Stimulated activated CD8-positive, alpha-beta memory T cell treated with anti-CD3 and anti-CD28 coated beads, Interleukin-7, amount 100 ng/mL, for 48 hours (primary cell): ENCODE measurements at regions not wholly inside any gene's neighbourhood (a gene's known extent, or its start where the extent isn't known, plus 50 kb on each side); places are given as distances from the start of the nearest gene placed in this dataset.

Experiments
- DNase-seq, 2 donors: peaks; one replicate each; pipeline ENCODE4 v3.0.0-alpha.2; 2020; ENCODE audit warnings: low read depth in 1 of 2; ENCODE audit errors: extremely low read depth in 1 of 2

- DNase-seq = no peak
Observed at GRCh38 chr11:70501051-70501901, 102.9 kb downstream of the CTTN start.

GRCh38 chr11:70501933-70502540 lies 103.7 kb downstream of the CTTN start:
- no peak for DNase-seq

GRCh38 chr11:70502677-70503467 lies 104.5 kb downstream of the CTTN start:
- DNase-seq = no peak

- DNase-seq = no peak
Observed at GRCh38 chr11:70503468-70504221, 105.3 kb downstream of the CTTN start.

GRCh38 chr11:70504246-70505020 lies 106.1 kb downstream of the CTTN start:
- no peak for DNase-seq

- DNase-seq = no peak
Observed at GRCh38 chr11:70505331-70505731, 107.0 kb downstream of the CTTN start.

GRCh38 chr11:70505761-70506657 lies 107.7 kb downstream of the CTTN start:
- DNase-seq = no peak

DNA sequence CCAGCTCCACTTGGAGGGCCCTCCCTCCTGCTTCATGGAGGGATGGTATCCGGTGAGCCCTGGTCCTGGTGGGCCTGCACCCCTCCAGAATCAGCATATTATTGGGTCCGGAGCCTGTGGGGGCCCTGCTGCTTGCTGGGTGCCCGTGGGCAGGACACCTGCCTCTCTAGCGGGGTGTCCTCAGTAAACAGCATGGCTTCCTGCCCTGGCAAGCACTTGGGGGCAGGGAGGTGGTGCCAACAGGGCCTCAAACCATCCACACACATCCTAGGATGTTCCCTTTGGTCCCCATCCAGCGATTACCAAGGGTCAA lies 108.3 kb downstream of the CTTN start:
- DNase-seq = no peak

GRCh38 chr11:70506986-70507385 lies 108.7 kb downstream of the CTTN start:
- no peak for DNase-seq

DNA sequence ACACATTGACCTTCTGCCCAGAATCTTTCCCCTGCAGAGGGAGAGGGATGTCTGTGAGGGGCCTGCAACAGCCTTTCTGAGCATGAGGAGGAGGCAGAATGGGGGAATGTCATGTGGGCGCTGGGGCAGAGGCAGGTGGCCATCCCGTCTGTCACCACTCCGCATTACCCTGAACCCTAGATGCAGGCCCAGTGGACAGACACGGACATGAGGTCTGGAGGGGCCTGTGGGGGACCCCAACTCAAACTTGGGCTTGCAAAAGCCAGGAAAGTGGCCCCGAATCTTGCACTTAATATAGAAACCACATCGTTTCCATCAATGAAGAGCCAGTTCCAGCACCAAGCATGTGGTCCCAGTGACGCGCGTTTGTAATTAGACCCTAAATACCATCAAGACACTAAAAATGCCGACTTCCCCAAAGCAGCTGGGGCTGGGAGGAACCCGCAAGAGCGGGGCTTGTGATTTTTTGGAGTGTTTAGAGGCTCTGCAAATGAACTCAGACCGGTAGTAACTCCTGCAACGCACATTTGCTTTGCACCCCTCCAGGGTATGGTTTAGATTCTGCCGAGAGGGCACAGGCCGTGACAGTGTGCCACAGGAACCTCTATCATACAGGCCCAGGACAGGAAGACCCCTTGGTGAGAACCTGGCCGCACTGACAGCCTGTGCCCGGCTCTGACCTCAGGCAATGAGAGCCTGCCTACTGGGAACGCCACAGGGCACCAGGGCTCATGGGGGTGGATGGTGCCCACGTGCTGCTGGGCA lies 109.3 kb downstream of the CTTN start:
- DNase-seq = no peak

GRCh38 chr11:70508231-70508480 lies 109.8 kb downstream of the CTTN start:
- no peak for DNase-seq

DNA sequence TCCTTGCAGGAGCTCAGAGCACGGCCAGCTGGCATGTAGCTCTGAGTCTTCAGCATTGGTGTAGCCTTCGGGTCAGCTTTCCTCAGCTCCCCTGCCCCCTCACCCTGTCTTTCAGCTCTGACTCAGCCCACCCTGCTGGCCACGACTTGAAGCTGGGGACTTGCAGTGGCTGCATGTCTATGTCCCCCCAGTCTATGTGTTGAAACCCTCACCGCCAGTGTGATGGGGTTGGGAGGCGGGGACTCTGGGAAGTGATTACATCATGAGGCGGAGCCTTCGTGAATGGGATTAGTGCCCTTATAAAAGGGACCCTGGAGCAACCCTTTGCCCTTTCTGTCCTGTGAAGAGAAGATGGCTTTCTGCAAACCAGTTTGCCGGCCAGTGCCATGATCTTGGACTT lies 111.1 kb downstream of the CTTN start:
- DNase-seq = no peak

GRCh38 chr11:70510106-70510505 lies 111.8 kb downstream of the CTTN start:
- DNase-seq = no peak

GRCh38 chr11:70510571-70510970 lies 112.2 kb downstream of the CTTN start:
- DNase-seq = no peak

DNA sequence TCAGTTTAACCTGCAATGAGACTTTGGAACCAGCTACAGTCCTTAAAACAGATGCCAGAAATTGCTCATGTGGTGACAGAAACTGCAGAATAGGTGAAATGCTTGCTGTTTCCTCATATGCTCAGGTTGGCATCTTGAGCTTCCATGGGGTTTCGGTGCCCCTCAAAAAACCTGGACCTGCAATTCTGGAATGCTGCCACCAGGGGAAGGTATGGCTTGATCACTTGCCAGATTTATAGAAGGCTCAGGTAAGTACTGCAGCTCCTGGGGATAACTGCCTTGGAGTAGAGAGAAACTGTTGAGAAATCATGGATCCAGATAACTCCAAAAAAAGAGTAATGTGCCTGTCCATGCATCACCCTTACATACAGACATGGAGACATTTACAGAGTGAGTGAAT lies 113.0 kb downstream of the CTTN start:
- no peak for DNase-seq

DNA sequence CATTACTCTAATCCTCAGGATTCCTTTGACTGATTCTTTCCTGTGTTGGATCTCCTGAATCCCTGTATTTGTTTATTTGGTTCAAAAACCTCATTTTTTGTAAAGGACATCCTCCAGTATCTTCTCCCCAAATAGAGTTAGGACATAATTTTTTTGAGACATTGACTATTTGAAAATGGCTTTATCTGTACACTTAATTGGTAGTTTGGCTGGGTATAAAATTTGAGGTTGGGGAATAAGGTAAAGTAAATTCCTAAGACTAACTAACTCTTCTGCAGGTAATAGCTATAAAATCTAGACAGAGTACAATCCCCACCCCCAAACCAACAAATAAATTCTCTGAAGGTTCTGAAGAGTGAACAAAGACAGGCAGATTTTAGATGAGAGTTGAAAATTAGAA lies 114.4 kb downstream of the CTTN start:
- DNase-seq = no peak

- no peak for DNase-seq
Observed at GRCh38 chr11:70517203-70517602, 118.9 kb downstream of the CTTN start.

- no peak for DNase-seq
Observed at GRCh38 chr11:70517988-70518907, 119.9 kb downstream of the CTTN start.
